PC-9 (cell line): ENCODE measurements at regions not wholly inside any gene's neighbourhood (a gene's known extent, or its start where the extent isn't known, plus 50 kb on each side); places are given as distances from the start of the nearest gene placed in this dataset.

Experiments used
- EZH2 ChIP-seq: fragments of 200-600 bp; sonication (generic); IDR thresholded peaks from 2 replicates; pipeline ENCODE4 v1.8.0; 2017; ENCODE audit warnings: antibody characterized with exemption, low read depth
- TF ChIP-seq, protein P1 (sequence below): fragments of 200-600 bp; sonication (generic); conservative IDR thresholded peaks from 2 replicates; pipeline ENCODE4 v1.6.1; 2017; ENCODE audit warnings: mixed run types, antibody characterized with exemption, mild to moderate bottlenecking, moderate library complexity

- TF ChIP-seq, protein P1, sequence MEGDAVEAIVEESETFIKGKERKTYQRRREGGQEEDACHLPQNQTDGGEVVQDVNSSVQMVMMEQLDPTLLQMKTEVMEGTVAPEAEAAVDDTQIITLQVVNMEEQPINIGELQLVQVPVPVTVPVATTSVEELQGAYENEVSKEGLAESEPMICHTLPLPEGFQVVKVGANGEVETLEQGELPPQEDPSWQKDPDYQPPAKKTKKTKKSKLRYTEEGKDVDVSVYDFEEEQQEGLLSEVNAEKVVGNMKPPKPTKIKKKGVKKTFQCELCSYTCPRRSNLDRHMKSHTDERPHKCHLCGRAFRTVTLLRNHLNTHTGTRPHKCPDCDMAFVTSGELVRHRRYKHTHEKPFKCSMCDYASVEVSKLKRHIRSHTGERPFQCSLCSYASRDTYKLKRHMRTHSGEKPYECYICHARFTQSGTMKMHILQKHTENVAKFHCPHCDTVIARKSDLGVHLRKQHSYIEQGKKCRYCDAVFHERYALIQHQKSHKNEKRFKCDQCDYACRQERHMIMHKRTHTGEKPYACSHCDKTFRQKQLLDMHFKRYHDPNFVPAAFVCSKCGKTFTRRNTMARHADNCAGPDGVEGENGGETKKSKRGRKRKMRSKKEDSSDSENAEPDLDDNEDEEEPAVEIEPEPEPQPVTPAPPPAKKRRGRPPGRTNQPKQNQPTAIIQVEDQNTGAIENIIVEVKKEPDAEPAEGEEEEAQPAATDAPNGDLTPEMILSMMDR: no peak
- no peak for TF ChIP-seq EZH2
Observed at GRCh38 chr18:67144329-67144728, 372.2 kb downstream of the DSEL start.
